GM18505 (cell line): ENCODE measurements at regions not wholly inside any gene's neighbourhood (a gene's known extent, or its start where the extent isn't known, plus 50 kb on each side); places are given as distances from the start of the nearest gene placed in this dataset.
A peak's percentile ranks its signal among the peaks of the same experiment; 100 is the strongest.

Experiments used
- ATAC-seq: cut with Tn5 transposase; IDR thresholded peaks from one replicate; pipeline ENCODE4 v1.9.1; 2021; ENCODE audit not compliant: unreplicated experiment
- POLR2A ChIP-seq: IDR thresholded peaks from 4 replicates; pipeline ENCODE4 v1.6.1; 2011; ENCODE audit warnings: borderline replicate concordance; ENCODE audit not compliant: insufficient read depth, insufficient read length; ENCODE audit errors: extremely low read depth

- TF ChIP-seq POLR2A: no peak
- no peak for ATAC-seq
These were observed 84.1 kb upstream of the HNRNPU start for GRCh38 chr1:244948416-244948815.

GRCh38 chr1:244945109-244945671 is 80.8 kb upstream of the HNRNPU start:
- peak; percentile 79 for ATAC-seq
- no peak for TF ChIP-seq POLR2A

- peak; percentile 73 for ATAC-seq
- no peak for TF ChIP-seq POLR2A
These were observed 76.8 kb upstream of the HNRNPU start for GRCh38 chr1:244941121-244941520.

GRCh38 chr1:244937099-244937498 is 72.8 kb upstream of the HNRNPU start:
- no peak for TF ChIP-seq POLR2A

GRCh38 chr1:244920911-244921761 is 56.8 kb upstream of the HNRNPU start:
- peak; percentile 56 for ATAC-seq
- TF ChIP-seq POLR2A: no peak

More at GRCh38 chr1:244937099-244937498, 72.8 kb upstream of the HNRNPU start:
- no peak for ATAC-seq

- no peak for ATAC-seq
- no peak for TF ChIP-seq POLR2A
These were observed 55.3 kb upstream of the HNRNPU start for GRCh38 chr1:244919320-244920282.

- peak; percentile 59 for ATAC-seq
- peak; percentile 64 for TF ChIP-seq POLR2A
These were observed 54.3 kb upstream of the HNRNPU start for GRCh38 chr1:244918421-244919319.

GRCh38 chr1:244917073-244917670 is 52.8 kb upstream of the HNRNPU start:
- TF ChIP-seq POLR2A: no peak

GRCh38 chr1:244915736-244916135 is 51.4 kb upstream of the HNRNPU start:
- no peak for ATAC-seq
- no peak for TF ChIP-seq POLR2A

More at GRCh38 chr1:244917073-244917670, 52.8 kb upstream of the HNRNPU start:
- no peak for ATAC-seq

GRCh38 chr1:244914761-244915160 is 50.4 kb upstream of the HNRNPU start:
- ATAC-seq: no peak
- TF ChIP-seq POLR2A: no peak
